Mucosa of rectum (tissue), 2 donors: ENCODE measurements at regions not wholly inside any gene's neighbourhood (a gene's known extent, or its start where the extent isn't known, plus 50 kb on each side); places are given as distances from the start of the nearest gene placed in this dataset.

Experiments used
- H3K27ac ChIP-seq, 2 donors: one replicate each; pipeline ENCODE4 v1.7.0; 2013; ENCODE audit warnings: inconsistent platforms in 2 of 2, low read depth in 2 of 2, low read length in 2 of 2
- H3K27me3 ChIP-seq, 2 donors: one replicate each; pipeline ENCODE4 v1.7.0; 2013; ENCODE audit warnings: low read length in 2 of 2; ENCODE audit not compliant: control insufficient read depth in 2 of 2, insufficient read depth in 2 of 2
- H3K36me3 ChIP-seq, 2 donors: one replicate each; pipeline ENCODE4 v1.7.0; 2013; ENCODE audit warnings: low read length in 2 of 2; ENCODE audit not compliant: control insufficient read depth in 2 of 2, insufficient read depth in 2 of 2
- H3K4me1 ChIP-seq, 2 donors: one replicate each; pipeline ENCODE4 v1.7.0; 2013; ENCODE audit warnings: low read length in 2 of 2, mild to moderate bottlenecking in 1 of 2; ENCODE audit not compliant: control insufficient read depth in 2 of 2, insufficient read depth in 2 of 2
- H3K4me3 ChIP-seq, 2 donors: one replicate each; pipeline ENCODE4 v1.7.0; 2013; ENCODE audit warnings: low read length in 2 of 2
- H3K9ac ChIP-seq, 2 donors: one replicate each; pipeline ENCODE4 v1.7.0; 2013; ENCODE audit warnings: low read length in 2 of 2, low read depth in 1 of 2, mild to moderate bottlenecking in 1 of 2
- H3K9me3 ChIP-seq, 2 donors: one replicate each; pipeline ENCODE4 v1.7.0; 2013; ENCODE audit warnings: low read length in 2 of 2; ENCODE audit not compliant: control insufficient read depth in 2 of 2
- donor health status: healthy.
- donor health status: Normal muscosa, but diverticular disease.

GRCh38 chr6:79833964-79834284, 113.4 kb downstream of the ELOVL4 start:
- Histone ChIP-seq H3K4me1 (no peaks in the 10 kb centered on the region), H3K27ac (no peak overlapping the region), H3K36me3 (no peaks in the 10 kb centered on the region), H3K4me3 (no peak overlapping the region), H3K27me3 (no peaks in the 10 kb centered on the region), H3K9ac (no peak overlapping the region), H3K9me3 (no peaks in the 10 kb centered on the region)

- Histone ChIP-seq H3K27ac (no peak overlapping the region), H3K36me3 (no peaks in the 10 kb centered on the region), H3K27me3 (no peaks in the 10 kb centered on the region), H3K4me3 (no peak overlapping the region), H3K9me3 (no peaks in the 10 kb centered on the region), H3K4me1 (no peaks in the 10 kb centered on the region), H3K9ac (no peak overlapping the region)
These were observed 113.9 kb downstream of the ELOVL4 start for GRCh38 chr6:79833264-79833963.

- Histone ChIP-seq H3K4me1 (no peaks in the 10 kb centered on the region), H3K36me3 (no peaks in the 10 kb centered on the region), H3K9ac (no peak overlapping the region), H3K4me3 (no peak overlapping the region), H3K9me3 (no peaks in the 10 kb centered on the region), H3K27me3 (no peaks in the 10 kb centered on the region), H3K27ac (no peak overlapping the region)
These were observed 114.6 kb downstream of the ELOVL4 start for GRCh38 chr6:79832723-79833122.

DNA sequence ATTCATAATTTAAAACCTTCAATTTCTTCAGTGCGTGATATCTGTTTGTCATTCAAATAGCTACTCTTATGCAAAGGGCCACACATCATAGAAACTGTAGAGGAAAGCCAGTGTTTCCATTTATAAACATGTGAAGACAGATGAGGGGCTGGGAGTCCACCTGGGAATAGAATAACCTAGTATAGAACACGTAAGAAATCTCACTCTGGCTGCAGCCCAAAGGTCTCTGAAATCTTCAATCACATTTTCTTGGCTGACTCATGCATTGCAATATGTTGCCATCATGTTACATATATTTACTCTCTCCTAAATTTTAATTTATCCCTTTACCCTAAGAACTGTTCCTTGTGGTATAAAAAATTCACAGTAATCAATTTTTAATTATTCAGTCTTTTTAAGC, 123.2 kb downstream of the ELOVL4 start:
- Histone ChIP-seq H3K4me3 (no peak overlapping the region), H3K9ac (no peak overlapping the region), H3K27ac (no peak overlapping the region), H3K4me1 (no peaks in the 10 kb centered on the region), H3K27me3 (no peaks in the 10 kb centered on the region), H3K9me3 (no peaks in the 10 kb centered on the region), H3K36me3 (no peaks in the 10 kb centered on the region)

GRCh38 chr6:79821859-79822258, 125.5 kb downstream of the ELOVL4 start:
- H3K4me1 ChIP-seq = no peaks in the 10 kb centered on the region
- H3K27me3 ChIP-seq = no peaks in the 10 kb centered on the region
- H3K9ac ChIP-seq = no peak overlapping the region
- no peak overlapping the region for H3K4me3 ChIP-seq
- no peaks in the 10 kb centered on the region for H3K9me3 ChIP-seq
- no peaks in the 10 kb centered on the region for H3K36me3 ChIP-seq
- H3K27ac ChIP-seq = no peak overlapping the region

GRCh38 chr6:79818471-79818870, 128.9 kb downstream of the ELOVL4 start:
- H3K9ac ChIP-seq = no peak overlapping the region
- H3K27me3 ChIP-seq = no peaks in the 10 kb centered on the region
- no peaks in the 10 kb centered on the region for H3K36me3 ChIP-seq
- no peaks in the 10 kb centered on the region for H3K4me1 ChIP-seq
- no peaks in the 10 kb centered on the region for H3K9me3 ChIP-seq
- no peak overlapping the region for H3K4me3 ChIP-seq
- H3K27ac ChIP-seq = no peak overlapping the region

- H3K9me3 ChIP-seq = no peaks in the 10 kb centered on the region
- H3K27me3 ChIP-seq = no peaks in the 10 kb centered on the region
- no peak overlapping the region for H3K9ac ChIP-seq
- H3K4me1 ChIP-seq = no peaks in the 10 kb centered on the region
- H3K4me3 ChIP-seq = no peak overlapping the region
- H3K36me3 ChIP-seq = no peaks in the 10 kb centered on the region
- no peak overlapping the region for H3K27ac ChIP-seq
These were observed 132.4 kb downstream of the ELOVL4 start for GRCh38 chr6:79814940-79815339.

DNA sequence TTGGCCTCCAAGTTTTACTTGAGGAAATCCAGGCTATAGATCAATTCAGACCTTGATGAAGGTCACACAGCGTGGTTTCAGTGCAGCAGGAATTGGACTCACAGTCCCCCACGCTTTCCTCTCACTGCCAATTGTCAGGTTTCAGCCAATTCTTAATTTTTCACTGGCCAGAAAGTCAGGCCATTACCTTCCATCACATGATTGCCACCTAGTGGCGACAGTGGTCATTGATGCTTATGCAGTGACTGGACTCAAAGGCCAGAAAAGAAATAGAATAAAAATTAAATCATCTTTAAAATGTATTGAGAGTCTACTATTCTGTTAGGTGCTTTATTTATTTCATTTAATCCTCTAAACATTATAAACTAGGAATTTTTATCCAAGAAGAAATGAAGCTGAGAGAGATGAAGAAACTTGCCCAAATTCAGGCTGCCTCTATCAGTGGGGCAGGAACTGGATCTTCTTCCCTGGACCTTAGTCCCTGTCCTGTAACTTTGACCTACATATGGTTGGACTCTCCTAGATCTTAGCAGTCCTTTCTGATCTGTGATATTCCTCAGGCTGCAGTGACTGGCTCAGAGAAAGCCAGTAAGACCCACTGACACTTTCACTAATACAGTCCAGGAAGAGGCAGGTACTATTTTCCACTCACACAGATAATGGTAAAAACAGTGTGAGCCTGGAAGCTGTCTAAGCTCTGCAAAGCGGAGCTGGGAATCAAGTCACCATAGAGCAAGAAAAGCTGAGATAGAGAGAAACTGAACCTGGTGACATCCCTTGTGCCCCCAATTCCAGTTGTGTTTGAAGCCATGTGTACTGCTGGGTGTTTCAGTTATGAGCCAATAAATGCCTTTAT, 133.3 kb downstream of the ELOVL4 start:
- no peaks in the 10 kb centered on the region for H3K9me3 ChIP-seq
- H3K27me3 ChIP-seq = no peaks in the 10 kb centered on the region
- no peaks in the 10 kb centered on the region for H3K4me1 ChIP-seq
- no peak overlapping the region for H3K9ac ChIP-seq
- H3K36me3 ChIP-seq = no peaks in the 10 kb centered on the region
- H3K27ac ChIP-seq = no peak overlapping the region
- no peak overlapping the region for H3K4me3 ChIP-seq

DNA sequence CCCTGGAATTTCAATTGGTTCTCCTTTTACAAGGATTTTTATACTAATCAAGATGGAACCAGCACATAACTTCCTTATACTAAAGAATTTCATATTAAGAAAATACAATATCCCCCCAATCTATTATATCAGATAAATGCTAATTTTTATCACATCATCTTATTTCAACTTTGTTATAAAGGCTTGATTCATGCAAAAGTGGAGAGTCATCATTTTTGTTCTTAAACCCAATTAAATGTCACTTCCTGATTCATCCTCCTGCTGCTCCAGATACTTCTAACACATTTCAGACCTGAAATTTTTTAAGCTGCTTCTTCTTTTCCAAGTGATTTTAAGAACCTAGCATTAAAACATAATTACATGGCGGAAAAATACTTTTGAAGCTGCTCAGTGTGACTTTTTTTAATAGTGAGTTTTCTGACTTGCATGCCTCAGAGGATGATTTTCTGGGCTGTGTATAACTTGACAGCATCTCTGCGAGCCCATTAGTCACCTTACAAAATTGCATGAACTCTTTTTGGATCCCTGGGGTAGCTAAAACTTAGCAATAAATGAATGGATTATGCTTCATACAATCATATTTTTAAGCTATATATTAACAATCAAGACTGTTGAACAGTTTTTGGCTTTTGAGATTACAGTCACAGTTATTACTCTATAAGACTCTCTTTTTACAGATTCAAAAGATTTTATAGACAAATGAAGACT, 134.1 kb downstream of the ELOVL4 start:
- Histone ChIP-seq H3K27ac (no peak overlapping the region), H3K36me3 (no peaks in the 10 kb centered on the region), H3K9ac (no peak overlapping the region), H3K4me1 (no peaks in the 10 kb centered on the region), H3K4me3 (no peak overlapping the region), H3K27me3 (no peaks in the 10 kb centered on the region), H3K9me3 (no peaks in the 10 kb centered on the region)

DNA sequence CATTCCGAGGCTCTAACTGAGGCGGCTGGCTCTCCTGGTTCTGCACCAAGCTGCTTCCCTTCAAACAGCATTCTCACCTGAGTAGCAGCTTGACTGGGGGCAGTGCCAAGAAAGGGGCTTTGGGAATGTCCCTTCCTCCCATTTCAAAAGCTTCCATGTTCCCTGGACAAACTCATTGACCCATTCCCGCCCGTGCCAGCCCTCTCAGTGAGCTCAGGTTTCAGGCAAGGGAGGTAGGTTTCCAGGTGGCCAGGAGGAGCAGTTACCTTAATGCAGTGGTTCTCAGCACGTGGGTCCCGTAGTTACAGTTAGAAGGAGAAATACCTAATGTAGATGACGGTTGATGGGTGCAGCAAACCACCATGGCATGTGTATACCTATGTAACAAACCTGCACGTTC, 135.2 kb downstream of the ELOVL4 start:
- no peaks in the 10 kb centered on the region for H3K27me3 ChIP-seq
- H3K36me3 ChIP-seq = no peaks in the 10 kb centered on the region
- H3K27ac ChIP-seq = no peak overlapping the region
- no peaks in the 10 kb centered on the region for H3K4me1 ChIP-seq
- no peaks in the 10 kb centered on the region for H3K9me3 ChIP-seq
- no peak overlapping the region for H3K9ac ChIP-seq
- no peak overlapping the region for H3K4me3 ChIP-seq
